Body of pancreas (tissue), 4 donors: ENCODE measurements at regions not wholly inside any gene's neighbourhood (a gene's known extent, or its start where the extent isn't known, plus 50 kb on each side); places are given as distances from the start of the nearest gene placed in this dataset.

ENCODE experiments used
- ATAC-seq: fragments of 150-250 bp; one replicate; pipeline ENCODE4 v1.9.1; 2016
- DNase-seq, 4 donors: peaks; one replicate each; pipeline ENCODE4 v3.0.0-alpha.2; 2019
- H3K27ac ChIP-seq, 4 donors: fragments of 200-600 bp; sonication (generic); 1 replicate in 3 of 4; 2 replicates in 1 of 4; pipeline versions ENCODE4 v1.5.1 to v1.6.1; 2016 to 2019; ENCODE audit warnings: mild to moderate bottlenecking in 1 of 4, mixed read lengths in 1 of 4, moderate library complexity in 1 of 4
- H3K27me3 ChIP-seq, 2 donors: fragments of 200-600 bp; sonication (generic); one replicate each; pipeline ENCODE4 v1.6.0; 2016; ENCODE audit warnings: mild to moderate bottlenecking in 1 of 2
- H3K36me3 ChIP-seq, 2 donors: fragments of 200-600 bp; sonication (generic); replicated peaks in 1 of 2; 2 replicates each; pipeline ENCODE4 v1.5.1; 2016; ENCODE audit warnings: low read depth in 2 of 2; ENCODE audit not compliant: insufficient read depth in 1 of 2
- H3K4me1 ChIP-seq: fragments of 200-600 bp; sonication (generic); one replicate; pipeline ENCODE4 v1.6.0; 2016
- H3K4me3 ChIP-seq, 2 donors: fragments of 200-600 bp; sonication (generic); 1 replicate in 1 of 2; 2 replicates in 1 of 2; pipeline ENCODE4 v1.5.1; 2016 to 2019
- H3K9me3 ChIP-seq, 3 donors: fragments of 200-600 bp; sonication (generic); 1 replicate in 2 of 3; 2 replicates in 1 of 3; pipeline ENCODE4 v1.5.1; 2016
- CTCF ChIP-seq, 7 experiments: fragments of 450-650 bp in 4 of 7; fragments of 200-600 bp in 3 of 7; sonication (generic) in 3 of 7; IDR thresholded peaks; one replicate each; pipeline ENCODE4 v1.5.1; 2016 to 2019; ENCODE audit warnings: antibody characterized with exemption in 7 of 7
- POLR2A ChIP-seq, 3 donors: fragments of 450-650 bp; IDR thresholded peaks; one replicate each; pipeline ENCODE4 v1.6.1; 2016; ENCODE audit warnings: antibody characterized with exemption in 3 of 3, mild to moderate bottlenecking in 2 of 3
- whole genome bisulfite sequencing, 2 donors: methylation state at CpG; one replicate each; pipeline ENCODE4 v1.1.5; 2017; 5-methylcytosine and 5-hydroxymethylcytosine counted together
- intact Hi-C: fragments of 100-400 bp; cut with DNase I; formaldehyde crosslinking; loops from one replicate; pipeline ENCODE4 v1.15.1; 2023

DNA sequence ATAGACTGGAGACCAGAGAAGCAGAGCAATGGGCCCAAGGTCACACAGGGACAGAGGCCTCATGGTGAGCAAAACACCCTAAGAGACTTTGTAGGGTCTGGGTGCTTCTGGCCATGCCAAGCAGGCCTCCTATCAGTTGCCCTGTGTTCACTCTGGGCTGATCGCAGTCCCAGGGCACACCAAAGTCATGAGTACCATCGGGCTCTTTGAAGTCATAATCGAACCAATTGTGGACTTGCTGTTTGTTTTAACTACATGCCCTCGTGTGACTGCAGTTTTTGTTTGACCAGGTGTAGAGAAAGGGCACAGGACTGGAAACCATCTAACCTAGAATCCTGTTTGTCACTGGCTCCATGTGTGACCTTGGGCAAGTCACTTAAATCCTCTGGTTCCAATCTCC is 172.5 kb upstream of the CPEB2 start:
- H3K4me1 ChIP-seq, result peaks cover 29% of the 10 kb centered on the region
- ATAC-seq (peak; percentile 91), DNase-seq (peak; percentile 52 to 78 (median 71))
- intact Hi-C loops, result no loop called here
- WGBS, 2 donors, result 21 to 33% methylated on average over 4 of the region's 4 CpGs
- H3K36me3 ChIP-seq, result no peaks in the 10 kb centered on the region
- no peaks in the 10 kb centered on the region for H3K9me3 ChIP-seq
- H3K27me3 ChIP-seq, result no peaks in the 10 kb centered on the region
- H3K4me3 ChIP-seq, result no peak overlapping the region
- TF ChIP-seq CTCF (IDR thresholded peaks at IDR 0.05) (no peak), POLR2A (IDR thresholded peaks at IDR 0.05) (no peak)
- peak overlapping the region in 3 of 4 donors; percentile 14 to 38 (median 29) for H3K27ac ChIP-seq

DNA sequence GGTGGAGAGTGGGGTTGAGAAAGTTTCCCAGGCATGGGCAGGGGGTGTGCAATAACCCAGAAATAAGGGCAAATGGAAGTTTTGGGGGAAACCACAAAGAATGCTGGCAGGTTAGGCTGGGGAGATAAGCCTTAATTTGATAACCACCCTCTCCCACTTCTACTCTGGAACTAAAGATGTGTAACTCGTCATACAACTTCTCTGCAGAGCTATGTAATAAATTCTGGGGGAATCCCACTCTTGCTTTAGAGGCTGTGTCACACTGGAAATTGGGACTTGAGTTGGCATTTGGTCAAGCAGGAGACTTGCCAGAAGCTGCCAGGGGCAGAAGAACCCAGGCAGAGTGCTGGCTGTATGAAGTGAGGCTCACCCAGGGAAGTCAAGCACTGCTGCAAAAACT is 170.9 kb upstream of the CPEB2 start:
- DNase-seq (peak; percentile 23 to 46 (median 40)), ATAC-seq (peak; percentile 20)

DNA sequence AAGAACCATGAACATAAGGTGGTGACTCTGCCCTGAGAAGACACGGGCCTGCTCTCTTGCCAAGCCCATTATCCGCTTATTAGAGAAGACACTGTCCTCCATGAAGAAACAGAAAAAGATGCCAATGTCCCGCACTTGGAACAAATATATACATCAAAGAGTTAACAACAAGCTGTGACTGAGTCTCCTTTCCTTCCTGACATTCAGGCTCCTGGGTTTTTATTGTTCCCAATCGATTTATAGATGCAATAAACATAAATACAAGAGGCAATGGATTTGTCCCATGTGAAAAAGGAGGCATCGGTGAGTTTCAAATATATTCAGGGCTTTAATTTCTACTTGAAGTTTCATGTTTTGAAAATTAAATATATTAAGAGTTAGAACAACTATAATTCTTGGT is 169.2 kb upstream of the CPEB2 start:
- H3K4me1 ChIP-seq, result peaks cover 29% of the 10 kb centered on the region
- no peak overlapping the region for H3K4me3 ChIP-seq
- no peak for ATAC-seq
- intact Hi-C loops, result no loop called here
- 82 to 89% methylated on average over 5 of the region's 5 CpGs for WGBS, 2 donors
- no peak overlapping the region for H3K27ac ChIP-seq
- H3K36me3 ChIP-seq, result no peaks in the 10 kb centered on the region
- H3K27me3 ChIP-seq, result no peaks in the 10 kb centered on the region
- H3K9me3 ChIP-seq, result no peaks in the 10 kb centered on the region
- no peak for TF ChIP-seq POLR2A (IDR thresholded peaks at IDR 0.05)
- no peak for TF ChIP-seq CTCF (IDR thresholded peaks at IDR 0.05)
- DNase-seq, result no peak

More for the DNA sequence above, 170.9 kb upstream of the CPEB2 start:
- intact Hi-C loops, result no loop called here
- TF ChIP-seq CTCF (IDR thresholded peaks at IDR 0.05) (no peak), POLR2A (IDR thresholded peaks at IDR 0.05) (no peak)
- 23 to 27% methylated on average over 1 of the region's 1 CpG for WGBS, 2 donors
- H3K4me1 ChIP-seq, result peaks cover 29% of the 10 kb centered on the region
- no peaks in the 10 kb centered on the region for H3K27me3 ChIP-seq
- no peak overlapping the region for H3K4me3 ChIP-seq
- H3K36me3 ChIP-seq, result no peaks in the 10 kb centered on the region
- H3K27ac ChIP-seq, result peak overlapping the region in 1 of 4 donors; percentile 23
- H3K9me3 ChIP-seq, result no peaks in the 10 kb centered on the region

DNA sequence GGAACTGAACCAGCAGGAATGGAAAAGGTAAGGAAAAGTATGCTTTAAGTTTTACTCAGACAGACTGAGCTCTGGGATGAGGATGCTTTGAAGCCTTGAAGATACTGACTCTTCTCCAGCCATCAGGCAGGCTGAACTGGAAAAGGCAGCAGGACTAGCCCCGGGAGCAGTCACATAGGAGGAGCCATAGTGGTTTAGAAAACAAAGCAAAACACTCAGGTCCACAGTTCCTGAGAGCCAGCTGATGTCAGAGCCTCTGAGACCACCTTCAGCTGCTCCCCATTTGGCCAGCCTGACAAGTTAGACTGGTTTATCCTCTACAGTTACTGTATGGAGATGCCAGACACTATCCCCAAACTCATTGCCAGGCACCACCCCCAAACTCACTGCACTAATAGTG is 167.9 kb upstream of the CPEB2 start:
- TF ChIP-seq POLR2A (IDR thresholded peaks at IDR 0.05), result no peak
- no peaks in the 10 kb centered on the region for H3K27me3 ChIP-seq
- DNase-seq, result no peak
- no peaks in the 10 kb centered on the region for H3K9me3 ChIP-seq
- 43 to 67% methylated on average over 1 of the region's 1 CpG for WGBS, 2 donors
- no peak overlapping the region for H3K27ac ChIP-seq
- ATAC-seq, result no peak
- intact Hi-C loops, result no loop called here
- H3K4me3 ChIP-seq, result no peak overlapping the region
- no peaks in the 10 kb centered on the region for H3K36me3 ChIP-seq
- peaks cover 24% of the 10 kb centered on the region for H3K4me1 ChIP-seq

DNA sequence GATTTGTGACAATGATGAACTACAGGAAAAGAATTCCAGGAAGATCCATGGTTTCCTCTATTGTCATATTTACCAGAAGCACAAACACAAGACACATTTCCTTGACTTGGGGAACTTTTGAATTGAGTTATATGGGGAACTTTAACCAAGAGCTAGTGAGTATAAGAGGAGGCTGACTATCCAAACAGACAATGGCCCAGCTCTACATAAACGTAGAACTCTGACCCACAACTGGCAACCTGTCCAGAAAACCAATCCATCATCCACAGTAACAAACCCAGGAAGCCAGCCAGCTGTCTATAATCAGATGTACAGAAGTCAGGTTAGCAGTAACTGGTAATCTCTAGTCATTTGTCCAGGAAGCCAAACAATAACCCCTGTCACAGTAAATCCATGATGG is 167.0 kb upstream of the CPEB2 start:
- intact Hi-C loops, result no loop called here
- Histone ChIP-seq H3K9me3 (no peaks in the 10 kb centered on the region), H3K27ac (no peak overlapping the region), H3K27me3 (no peaks in the 10 kb centered on the region), H3K4me1 (peaks cover 18% of the 10 kb centered on the region), H3K36me3 (no peaks in the 10 kb centered on the region), H3K4me3 (no peak overlapping the region)
- 31 to 41% methylated on average over 1 of the region's 1 CpG for WGBS, 2 donors
- DNase-seq, result no peak
- TF ChIP-seq CTCF (IDR thresholded peaks at IDR 0.05) (no peak), POLR2A (IDR thresholded peaks at IDR 0.05) (no peak)
- ATAC-seq, result no peak
